ENCODE measurements at regions not wholly inside any gene's neighbourhood (a gene's known extent, or its start where the extent isn't known, plus 50 kb on each side); places are given as distances from the start of the nearest gene placed in this dataset.

DNA sequence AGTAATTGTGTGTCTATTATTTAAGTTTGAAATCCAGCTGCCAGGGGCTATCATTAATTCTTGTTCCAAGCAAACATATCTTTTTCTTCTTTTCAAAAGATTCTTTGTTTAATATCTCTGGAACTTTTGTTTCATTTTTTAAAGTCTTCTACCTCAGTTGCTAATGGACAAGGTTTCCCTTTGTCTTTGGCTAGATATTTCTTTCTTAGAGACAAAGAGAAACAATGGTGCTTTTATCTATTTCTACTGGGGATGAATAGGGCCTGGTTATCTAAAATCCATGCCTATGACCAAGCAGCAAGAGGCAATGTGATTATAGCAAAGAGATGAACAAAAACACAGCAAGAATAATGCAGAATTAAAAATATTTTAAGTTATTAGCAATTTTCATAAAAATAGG is 661.3 kb upstream of the KLF12 start:
- DNase-seq (ENCODE audit: low read depth), result no peak
- TF ChIP-seq, protein P1, sequence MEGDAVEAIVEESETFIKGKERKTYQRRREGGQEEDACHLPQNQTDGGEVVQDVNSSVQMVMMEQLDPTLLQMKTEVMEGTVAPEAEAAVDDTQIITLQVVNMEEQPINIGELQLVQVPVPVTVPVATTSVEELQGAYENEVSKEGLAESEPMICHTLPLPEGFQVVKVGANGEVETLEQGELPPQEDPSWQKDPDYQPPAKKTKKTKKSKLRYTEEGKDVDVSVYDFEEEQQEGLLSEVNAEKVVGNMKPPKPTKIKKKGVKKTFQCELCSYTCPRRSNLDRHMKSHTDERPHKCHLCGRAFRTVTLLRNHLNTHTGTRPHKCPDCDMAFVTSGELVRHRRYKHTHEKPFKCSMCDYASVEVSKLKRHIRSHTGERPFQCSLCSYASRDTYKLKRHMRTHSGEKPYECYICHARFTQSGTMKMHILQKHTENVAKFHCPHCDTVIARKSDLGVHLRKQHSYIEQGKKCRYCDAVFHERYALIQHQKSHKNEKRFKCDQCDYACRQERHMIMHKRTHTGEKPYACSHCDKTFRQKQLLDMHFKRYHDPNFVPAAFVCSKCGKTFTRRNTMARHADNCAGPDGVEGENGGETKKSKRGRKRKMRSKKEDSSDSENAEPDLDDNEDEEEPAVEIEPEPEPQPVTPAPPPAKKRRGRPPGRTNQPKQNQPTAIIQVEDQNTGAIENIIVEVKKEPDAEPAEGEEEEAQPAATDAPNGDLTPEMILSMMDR (IDR thresholded peaks at IDR 0.05; ENCODE audit: insufficient read depth, low read depth, low read length), result no peak
- no peak overlapping the region for H3K4me3 ChIP-seq (ENCODE audit: low read depth, low read length)

DNA sequence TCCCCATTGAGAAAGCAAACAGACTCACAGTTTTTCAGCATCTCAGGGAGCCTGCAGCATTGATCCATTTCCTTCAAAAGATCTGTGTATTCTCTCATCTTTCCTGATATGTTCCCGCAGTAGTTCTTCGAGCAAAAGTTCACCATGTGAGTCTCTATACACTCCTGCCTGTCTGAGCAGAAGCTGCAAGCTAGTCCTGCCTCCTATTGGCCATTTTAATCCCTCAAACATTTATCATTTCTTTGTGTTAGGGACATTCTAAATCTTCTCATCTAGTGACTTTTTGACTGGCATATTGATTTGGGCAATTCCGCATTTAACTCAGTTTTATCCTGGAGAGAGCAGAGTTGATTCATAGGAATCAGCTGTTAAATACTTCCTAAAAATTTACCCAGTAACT is 660.4 kb upstream of the KLF12 start:
- no peak for DNase-seq (ENCODE audit: low read depth)
- TF ChIP-seq, protein P1 (IDR thresholded peaks at IDR 0.05; ENCODE audit: insufficient read depth, low read depth, low read length), result no peak
- no peak overlapping the region for H3K4me3 ChIP-seq (ENCODE audit: low read depth, low read length)

DNA sequence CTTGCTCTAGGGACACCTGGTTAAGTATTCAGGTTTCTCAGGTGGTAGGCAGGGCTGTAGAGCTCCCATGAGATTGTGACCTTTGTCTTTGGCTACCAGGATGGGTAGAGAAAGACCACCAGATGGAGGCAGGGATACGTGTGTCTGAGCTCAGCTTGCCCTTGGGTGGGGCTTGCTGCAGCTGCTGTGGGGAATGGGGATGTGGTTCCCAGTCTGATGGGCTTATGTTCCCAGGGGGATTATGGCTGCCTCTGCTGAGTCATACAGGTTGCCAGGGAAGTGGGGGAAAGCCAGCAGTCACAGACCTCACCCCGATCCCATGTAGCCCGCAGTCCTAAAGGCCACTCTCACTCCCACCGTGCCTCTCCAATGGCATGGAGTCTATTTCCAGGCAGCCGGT is 659.9 kb upstream of the KLF12 start:
- TF ChIP-seq, protein P1 (IDR thresholded peaks at IDR 0.05; ENCODE audit: insufficient read depth, low read depth, low read length), result no peak
- no peak for DNase-seq (ENCODE audit: low read depth)
- no peak overlapping the region for H3K4me3 ChIP-seq (ENCODE audit: low read depth, low read length)

DNA sequence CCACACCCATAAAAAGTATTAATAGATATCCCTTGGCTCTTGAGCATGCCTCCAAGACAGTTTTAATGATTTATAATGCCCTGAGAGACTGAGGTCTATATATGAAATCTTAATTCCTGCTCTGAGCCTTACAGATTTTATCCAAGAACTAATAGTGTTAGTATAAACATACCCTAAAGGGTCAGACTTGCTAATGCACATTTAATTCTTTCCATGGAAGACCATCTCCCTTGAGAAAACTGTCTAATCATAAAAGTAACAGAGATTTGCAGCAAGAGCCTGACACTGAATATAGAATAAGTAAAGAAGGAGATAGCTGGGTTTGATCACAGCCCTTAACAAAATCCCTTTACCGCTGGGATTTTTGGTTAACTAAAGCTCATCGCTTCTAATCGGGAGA is 650.8 kb upstream of the KLF12 start:
- TF ChIP-seq, protein P1 (IDR thresholded peaks at IDR 0.05; ENCODE audit: insufficient read depth, low read depth, low read length), result no peak
- H3K4me3 ChIP-seq (ENCODE audit: low read depth, low read length), result no peak overlapping the region
- no peak for DNase-seq (ENCODE audit: low read depth)

DNA sequence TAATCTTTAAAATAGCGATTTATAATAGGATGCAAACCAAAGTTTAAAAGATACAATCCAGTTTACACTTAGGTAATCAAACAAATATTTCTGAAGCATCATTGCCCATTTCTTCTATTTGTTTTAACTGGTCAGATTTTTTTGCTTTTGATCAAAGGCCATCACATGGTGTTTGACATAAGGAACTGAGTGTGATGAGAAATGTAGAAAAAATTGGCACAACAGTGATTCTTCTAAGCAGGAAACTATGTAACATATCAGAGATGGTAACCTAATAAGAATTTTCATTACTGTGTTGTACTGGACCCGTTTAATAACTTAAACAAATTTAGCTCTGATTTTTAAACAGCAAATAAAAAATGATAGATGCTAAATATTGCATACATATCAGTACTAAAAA is 644.7 kb upstream of the KLF12 start:
- H3K4me3 ChIP-seq (ENCODE audit: low read depth, low read length), result no peak overlapping the region
- TF ChIP-seq, protein P1 (IDR thresholded peaks at IDR 0.05; ENCODE audit: insufficient read depth, low read depth, low read length), result no peak
- DNase-seq (ENCODE audit: low read depth), result no peak

DNA sequence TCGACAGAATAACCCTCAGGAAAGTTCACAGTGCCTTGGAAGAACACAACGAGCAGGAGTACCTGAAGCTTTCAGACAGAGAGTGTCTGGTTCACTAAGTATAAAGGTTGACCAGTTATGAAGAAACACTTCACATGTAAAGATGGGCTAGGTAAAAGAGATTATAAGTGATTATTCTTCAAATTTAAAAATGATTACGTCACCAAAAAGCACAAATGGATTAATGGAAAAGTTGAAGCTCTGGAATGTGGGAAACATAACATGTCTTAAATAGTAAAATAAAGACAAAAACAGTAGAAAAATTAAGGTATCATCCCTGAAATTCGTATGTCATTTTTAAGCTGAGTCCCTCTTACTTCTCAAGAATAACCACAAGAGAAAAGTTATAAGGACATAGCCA is 643.9 kb upstream of the KLF12 start:
- TF ChIP-seq, protein P1 (IDR thresholded peaks at IDR 0.05; ENCODE audit: insufficient read depth, low read depth, low read length), result no peak
- DNase-seq (ENCODE audit: low read depth), result no peak
- H3K4me3 ChIP-seq (ENCODE audit: low read depth, low read length), result no peak overlapping the region

DNA sequence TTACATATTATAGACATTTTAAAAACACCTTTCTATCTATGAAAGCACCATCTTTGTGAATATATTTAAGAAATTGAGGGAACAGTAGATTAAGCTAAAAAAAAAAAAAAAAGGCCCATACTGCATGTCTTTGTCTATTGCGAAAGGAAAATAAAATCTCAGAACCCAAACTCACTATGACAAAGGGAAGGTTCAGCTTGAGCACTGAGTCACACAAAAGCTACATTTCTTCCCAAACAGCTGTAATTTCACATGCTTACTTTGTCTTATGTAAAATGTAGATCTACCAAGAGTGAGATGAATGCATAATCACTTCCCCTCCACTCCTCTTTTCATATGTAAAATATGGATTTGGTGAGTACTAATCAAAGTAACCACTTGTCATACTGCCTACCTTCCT is 640.1 kb upstream of the KLF12 start:
- TF ChIP-seq, protein P1 (IDR thresholded peaks at IDR 0.05; ENCODE audit: insufficient read depth, low read depth, low read length), result no peak
- no peak overlapping the region for H3K4me3 ChIP-seq (ENCODE audit: low read depth, low read length)
- peak; percentile 19 for DNase-seq (ENCODE audit: low read depth)

All from fibroblast of villous mesenchyme (primary cell).